Type B pancreatic cell (in vitro differentiated cells): ENCODE measurements at regions not wholly inside any gene's neighbourhood (a gene's known extent, or its start where the extent isn't known, plus 50 kb on each side); places are given as distances from the start of the nearest gene placed in this dataset.

ENCODE experiments used
- DNase-seq: peaks from one replicate; pipeline ENCODE4 v3.0.0; 2021; ENCODE audit warnings: mixed read lengths; ENCODE audit not compliant: unreplicated experiment; ENCODE audit errors: extremely low spot score
- H3K27ac Mint-ChIP-seq: 2 replicates; pipeline ENCODE4 v1.8.0; 2021; ENCODE audit warnings: mild to moderate bottlenecking, mixed read lengths
- H3K27me3 Mint-ChIP-seq: 2 replicates; pipeline ENCODE4 v1.8.0; 2021; ENCODE audit warnings: mixed read lengths
- H3K36me3 Mint-ChIP-seq: 2 replicates; pipeline ENCODE4 v1.8.0; 2021; ENCODE audit warnings: mixed read lengths
- H3K4me1 Mint-ChIP-seq: one replicate; pipeline ENCODE4 v1.8.0; 2021; ENCODE audit warnings: mixed read lengths; ENCODE audit not compliant: unreplicated experiment
- H3K4me3 Mint-ChIP-seq: 2 replicates; pipeline ENCODE4 v1.8.0; 2021; ENCODE audit warnings: mild to moderate bottlenecking, mixed read lengths
- H3K9me3 Mint-ChIP-seq: 2 replicates; pipeline ENCODE4 v1.8.0; 2021; ENCODE audit warnings: mixed read lengths
- CTCF ChIP-seq: fragments of 200-600 bp; sonication (generic); conservative IDR thresholded peaks from 2 replicates; pipeline ENCODE4 v1.5.0; 2021; ENCODE audit warnings: antibody characterized with exemption, mild to moderate bottlenecking

- no peaks in the 10 kb centered on the region for H3K4me1 Mint-ChIP-seq
- peaks cover 4% of the 10 kb centered on the region for H3K27me3 Mint-ChIP-seq
- no peak overlapping the region for H3K27ac Mint-ChIP-seq
- no peaks in the 10 kb centered on the region for H3K9me3 Mint-ChIP-seq
- DNase-seq: no peak
- H3K4me3 Mint-ChIP-seq: no peak overlapping the region
- TF ChIP-seq CTCF: no peak
- no peaks in the 10 kb centered on the region for H3K36me3 Mint-ChIP-seq
Observed at GRCh38 chr3:180288816-180289215, 252.1 kb upstream of the PEX5L start.

DNA sequence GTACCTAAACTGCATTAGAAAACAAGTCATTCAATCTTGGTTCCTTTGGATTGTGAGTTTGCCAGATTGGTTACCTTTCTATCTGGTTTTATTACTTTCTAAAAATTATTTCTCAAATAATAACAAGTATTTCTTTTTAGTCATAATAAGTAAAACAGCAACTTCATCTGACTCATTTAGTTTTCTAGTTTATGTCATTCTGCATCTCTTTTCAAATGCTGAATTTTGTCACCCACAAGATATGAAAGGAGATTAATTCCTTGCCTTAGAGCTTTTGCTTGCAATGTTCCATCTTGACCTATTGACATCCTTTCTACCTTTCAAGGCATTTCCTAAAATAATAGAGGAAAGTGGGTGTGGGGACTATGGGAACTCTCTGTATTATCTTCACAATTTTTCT, 253.6 kb upstream of the PEX5L start:
- H3K36me3 Mint-ChIP-seq: no peaks in the 10 kb centered on the region
- DNase-seq: no peak
- H3K9me3 Mint-ChIP-seq: no peaks in the 10 kb centered on the region
- H3K4me1 Mint-ChIP-seq: no peaks in the 10 kb centered on the region
- H3K27ac Mint-ChIP-seq: no peak overlapping the region
- H3K4me3 Mint-ChIP-seq: no peak overlapping the region
- no peaks in the 10 kb centered on the region for H3K27me3 Mint-ChIP-seq
- TF ChIP-seq CTCF: no peak

DNA sequence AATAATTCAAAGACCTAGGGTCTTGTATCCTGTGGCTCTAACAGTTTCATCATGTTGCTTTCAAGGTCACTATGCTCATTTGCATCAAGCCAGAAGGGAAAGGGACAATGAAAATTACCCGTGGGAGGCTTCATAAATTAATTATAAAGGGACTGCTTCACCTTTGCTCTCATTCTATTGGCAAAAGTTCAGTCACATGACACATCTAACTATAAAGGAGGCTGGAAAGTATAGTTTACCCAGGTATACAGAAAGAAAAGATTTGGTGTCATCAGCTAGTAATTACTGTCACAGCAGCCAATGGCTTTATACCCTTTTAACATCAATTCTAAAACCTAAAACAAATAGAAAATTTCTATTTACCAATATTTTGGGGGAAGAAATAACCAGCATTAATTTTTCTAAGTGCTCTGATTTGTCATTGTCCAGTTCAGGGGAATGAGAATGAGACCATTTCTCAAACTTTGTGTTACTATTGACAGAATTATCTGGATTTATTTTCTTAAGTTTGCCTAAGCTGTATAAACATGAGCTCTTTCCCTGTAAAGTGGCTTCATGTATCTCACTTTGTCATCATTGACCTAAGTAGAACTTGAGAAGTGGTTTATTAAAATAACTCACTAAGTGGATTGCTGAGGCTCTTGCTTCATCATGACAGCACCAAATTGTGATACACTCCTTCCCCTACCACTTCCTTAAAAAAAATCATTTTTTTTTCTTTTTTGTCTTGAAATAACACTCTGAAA, 257.7 kb upstream of the PEX5L start:
- H3K27ac Mint-ChIP-seq: no peak overlapping the region
- no peaks in the 10 kb centered on the region for H3K27me3 Mint-ChIP-seq
- no peaks in the 10 kb centered on the region for H3K9me3 Mint-ChIP-seq

GRCh38 chr3:180295811-180296210, 259.1 kb upstream of the PEX5L start:
- H3K27ac Mint-ChIP-seq: no peak overlapping the region
- TF ChIP-seq CTCF: no peak
- no peak overlapping the region for H3K4me3 Mint-ChIP-seq
- H3K9me3 Mint-ChIP-seq: no peaks in the 10 kb centered on the region
- H3K27me3 Mint-ChIP-seq: no peaks in the 10 kb centered on the region
- DNase-seq: no peak
- H3K4me1 Mint-ChIP-seq: no peaks in the 10 kb centered on the region
- no peaks in the 10 kb centered on the region for H3K36me3 Mint-ChIP-seq

More for the DNA sequence above, 257.7 kb upstream of the PEX5L start:
- Mint-ChIP-seq H3K4me3 (no peak overlapping the region), H3K4me1 (no peaks in the 10 kb centered on the region), H3K36me3 (no peaks in the 10 kb centered on the region)
- TF ChIP-seq CTCF: no peak
- no peak for DNase-seq

GRCh38 chr3:180296971-180297370, 260.2 kb upstream of the PEX5L start:
- TF ChIP-seq CTCF: no peak
- no peaks in the 10 kb centered on the region for H3K36me3 Mint-ChIP-seq
- peaks cover 3% of the 10 kb centered on the region for H3K27me3 Mint-ChIP-seq
- no peaks in the 10 kb centered on the region for H3K4me1 Mint-ChIP-seq
- no peak for DNase-seq
- no peak overlapping the region for H3K4me3 Mint-ChIP-seq
- no peaks in the 10 kb centered on the region for H3K9me3 Mint-ChIP-seq
- H3K27ac Mint-ChIP-seq: no peak overlapping the region
